Kidney (tissue), 13 donors: ENCODE measurements at regions not wholly inside any gene's neighbourhood (a gene's known extent, or its start where the extent isn't known, plus 50 kb on each side); places are given as distances from the start of the nearest gene placed in this dataset.

ENCODE experiments used
- DNase-seq, 5 donors: peaks; one replicate each; pipeline ENCODE4 v3.0.0-alpha.2; 2013 to 2020
- FAIRE-seq: peaks from 2 replicates; lab custom pipeline; 2012; peaks lifted over from hg19 to GRCh38; lab: Jason Lieb, UNC
- H3K27ac ChIP-seq, 2 donors: one replicate each; pipeline ENCODE4 v1.7.0; 2013; ENCODE audit warnings: low read depth in 2 of 2, low read length in 2 of 2, inconsistent platforms in 1 of 2
- H3K27me3 ChIP-seq: one replicate; pipeline ENCODE4 v1.7.1; 2013; ENCODE audit warnings: low read length, inconsistent platforms; ENCODE audit not compliant: control insufficient read depth, insufficient read depth
- H3K36me3 ChIP-seq, 3 donors: one replicate each; pipeline versions ENCODE4 v1.7.0 to v1.7.1; 2013; ENCODE audit warnings: low read length in 3 of 3, control low read depth in 1 of 3, inconsistent platforms in 1 of 3; ENCODE audit not compliant: insufficient read depth in 3 of 3, control insufficient read depth in 2 of 3
- H3K4me1 ChIP-seq, 3 donors: one replicate each; pipeline versions ENCODE4 v1.7.0 to v1.7.1; 2013; ENCODE audit warnings: low read length in 3 of 3, inconsistent platforms in 1 of 3, low read depth in 1 of 3; ENCODE audit not compliant: control insufficient read depth in 2 of 3, insufficient read depth in 2 of 3
- H3K4me3 ChIP-seq, 3 donors: one replicate each; pipeline versions ENCODE4 v1.7.0 to v1.8.1; 2013; ENCODE audit warnings: low read length in 3 of 3, control low read depth in 1 of 3, inconsistent platforms in 1 of 3
- H3K9ac ChIP-seq, 3 donors: one replicate each; pipeline versions ENCODE4 v1.7.0 to v1.7.1; 2013; ENCODE audit warnings: low read length in 3 of 3, control low read depth in 1 of 3, inconsistent platforms in 1 of 3
- H3K9me3 ChIP-seq, 3 donors: one replicate each; pipeline versions ENCODE4 v1.7.0 to v1.7.1; 2013; ENCODE audit warnings: low read length in 3 of 3, control low read depth in 1 of 3, inconsistent platforms in 1 of 3; ENCODE audit not compliant: control insufficient read depth in 2 of 3, insufficient read depth in 1 of 3
- CTCF ChIP-seq: IDR thresholded peaks from 3 replicates; pipeline ENCODE4 v1.5.1; 2012; ENCODE audit warnings: mild to moderate bottlenecking, moderate library complexity, borderline replicate concordance; ENCODE audit not compliant: insufficient read depth; ENCODE audit errors: extremely low read depth
- intact Hi-C: fragments of 100-400 bp; cut with DNase I; formaldehyde crosslinking; loops from one replicate; pipeline ENCODE4 v1.11.1; 2022
- donor health status: control.
- donor health status: control.
- donor health status: control.
- donor health status: control.
- donor health status: control.
- donor health status: DM: yes; HTN: yes; CAD: no.
- donor health status: Normal renal cell carcinoma (clear cell type).

GRCh38 chr3:95162794-95163193, 1099.9 kb downstream of the NSUN3 start:
- FAIRE-seq, result no peak

GRCh38 chr3:95167748-95168147, 1104.9 kb downstream of the NSUN3 start:
- H3K36me3 ChIP-seq, result no peaks in the 10 kb centered on the region
- no peak for TF ChIP-seq CTCF
- DNase-seq (no peak), FAIRE-seq (no peak)
- H3K27me3 ChIP-seq, result no peaks in the 10 kb centered on the region
- intact Hi-C loops, result no loop called here
- H3K9me3 ChIP-seq, result no peaks in the 10 kb centered on the region
- no peak overlapping the region for H3K4me3 ChIP-seq
- no peak overlapping the region for H3K9ac ChIP-seq
- H3K27ac ChIP-seq, result no peak overlapping the region
- H3K4me1 ChIP-seq, result no peaks in the 10 kb centered on the region

More at GRCh38 chr3:95162794-95163193, 1099.9 kb downstream of the NSUN3 start:
- Histone ChIP-seq H3K27ac (no peak overlapping the region), H3K9ac (no peak overlapping the region), H3K4me1 (no peaks in the 10 kb centered on the region), H3K4me3 (no peak overlapping the region), H3K36me3 (no peaks in the 10 kb centered on the region), H3K9me3 (peaks cover 0 to 4% (median 0%) of the 10 kb centered on the region in 3 donors), H3K27me3 (no peaks in the 10 kb centered on the region)
- DNase-seq, result no peak
- TF ChIP-seq CTCF, result no peak
- intact Hi-C loops, result no loop called here

- intact Hi-C loops, result no loop called here
- TF ChIP-seq CTCF, result no peak
- FAIRE-seq, result no peak
Observed at GRCh38 chr3:95168526-95168925, 1105.7 kb downstream of the NSUN3 start.

GRCh38 chr3:95172164-95172943, 1109.5 kb downstream of the NSUN3 start:
- TF ChIP-seq CTCF, result no peak

More at GRCh38 chr3:95168526-95168925, 1105.7 kb downstream of the NSUN3 start:
- no peak overlapping the region for H3K9ac ChIP-seq
- H3K36me3 ChIP-seq, result no peaks in the 10 kb centered on the region
- no peaks in the 10 kb centered on the region for H3K9me3 ChIP-seq
- H3K27me3 ChIP-seq, result no peaks in the 10 kb centered on the region
- no peak overlapping the region for H3K4me3 ChIP-seq
- no peaks in the 10 kb centered on the region for H3K4me1 ChIP-seq
- no peak overlapping the region for H3K27ac ChIP-seq
- DNase-seq, result no peak

More at GRCh38 chr3:95172164-95172943, 1109.5 kb downstream of the NSUN3 start:
- no peak for FAIRE-seq
- Histone ChIP-seq H3K9ac (no peak overlapping the region), H3K36me3 (no peaks in the 10 kb centered on the region), H3K4me3 (no peak overlapping the region), H3K9me3 (no peaks in the 10 kb centered on the region), H3K4me1 (no peaks in the 10 kb centered on the region), H3K27me3 (no peaks in the 10 kb centered on the region), H3K27ac (no peak overlapping the region)
- intact Hi-C loops, result no loop called here
- DNase-seq, result peak in 1 of 5 donors; percentile 6
